HG02588 (cell line): ENCODE measurements at regions not wholly inside any gene's neighbourhood (a gene's known extent, or its start where the extent isn't known, plus 50 kb on each side); places are given as distances from the start of the nearest gene placed in this dataset.
"Not testable (repeated sequence)": the region's sequence is repeated elsewhere in the genome, so short reads cannot be mapped to it uniquely, and the experiment has no call there.

Experiments used
- ATAC-seq: cut with Tn5 transposase; IDR thresholded peaks from one replicate; pipeline ENCODE4 v1.9.1; 2021; ENCODE audit warnings: mild to moderate bottlenecking, moderate library complexity; ENCODE audit not compliant: unreplicated experiment

- no peak for ATAC-seq
Measured at GRCh38 chr9:78437806-78438205, 140.9 kb downstream of the PSAT1 start.

- ATAC-seq, result no peak
Measured at GRCh38 chr9:78438211-78438610, 141.3 kb downstream of the PSAT1 start.

GRCh38 chr9:78438780-78439179 is 141.9 kb downstream of the PSAT1 start:
- ATAC-seq, result no peak

- ATAC-seq, result peak; percentile 84
Measured at GRCh38 chr9:78439190-78439865, 142.4 kb downstream of the PSAT1 start.

- no peak for ATAC-seq
Measured at GRCh38 chr9:78439866-78440830, 143.2 kb downstream of the PSAT1 start.

GRCh38 chr9:78441396-78441795 is 144.5 kb downstream of the PSAT1 start:
- ATAC-seq, result no peak

- ATAC-seq, result no peak
Measured at GRCh38 chr9:78441822-78442431, 145.0 kb downstream of the PSAT1 start.

- not testable (repeated sequence) for ATAC-seq
Measured at GRCh38 chr9:78442577-78442976, 145.7 kb downstream of the PSAT1 start.

GRCh38 chr9:78443946-78444345 is 147.0 kb downstream of the PSAT1 start:
- no peak for ATAC-seq

GRCh38 chr9:78448960-78449673 is 152.2 kb downstream of the PSAT1 start:
- ATAC-seq, result no peak

- ATAC-seq, result no peak
Measured at GRCh38 chr9:78453450-78453849, 156.5 kb downstream of the PSAT1 start.

GRCh38 chr9:78462611-78463010 is 165.7 kb downstream of the PSAT1 start:
- no peak for ATAC-seq

- no peak for ATAC-seq
Measured at GRCh38 chr9:78463750-78464149, 166.8 kb downstream of the PSAT1 start.

- ATAC-seq, result no peak
Measured at GRCh38 chr9:78468231-78468630, 171.3 kb downstream of the PSAT1 start.

GRCh38 chr9:78468974-78469576 is 172.2 kb downstream of the PSAT1 start:
- ATAC-seq, result no peak

- ATAC-seq, result no peak
Measured at GRCh38 chr9:78470216-78470615, 173.3 kb downstream of the PSAT1 start.

- no peak for ATAC-seq
Measured at GRCh38 chr9:78470741-78471140, 173.8 kb downstream of the PSAT1 start.

- ATAC-seq, result no peak
Measured at GRCh38 chr9:78472111-78472510, 175.2 kb downstream of the PSAT1 start.

GRCh38 chr9:78479441-78479840 is 182.5 kb downstream of the PSAT1 start:
- no peak for ATAC-seq

GRCh38 chr9:78486661-78487060 is 189.7 kb downstream of the PSAT1 start:
- no peak for ATAC-seq

- ATAC-seq, result no peak
Measured at GRCh38 chr9:78490231-78490630, 193.3 kb downstream of the PSAT1 start.
